SKM-1 treated with dmso at 0.1 percent for 144 hours (cell line): ENCODE measurements at regions not wholly inside any gene's neighbourhood (a gene's known extent, or its start where the extent isn't known, plus 50 kb on each side); places are given as distances from the start of the nearest gene placed in this dataset.
"Not testable (repeated sequence)": the region's sequence is repeated elsewhere in the genome, so short reads cannot be mapped to it uniquely, and the experiment has no call there.

Source experiments
- DNase-seq: peaks from one replicate; lab custom pipeline; 2025; ENCODE audit not compliant: unreplicated experiment; lab: John Stamatoyannopoulos, UW

GRCh38 chr6:33896391-33897188 lies 92.8 kb upstream of the MLN start:
- no peak for DNase-seq

DNA sequence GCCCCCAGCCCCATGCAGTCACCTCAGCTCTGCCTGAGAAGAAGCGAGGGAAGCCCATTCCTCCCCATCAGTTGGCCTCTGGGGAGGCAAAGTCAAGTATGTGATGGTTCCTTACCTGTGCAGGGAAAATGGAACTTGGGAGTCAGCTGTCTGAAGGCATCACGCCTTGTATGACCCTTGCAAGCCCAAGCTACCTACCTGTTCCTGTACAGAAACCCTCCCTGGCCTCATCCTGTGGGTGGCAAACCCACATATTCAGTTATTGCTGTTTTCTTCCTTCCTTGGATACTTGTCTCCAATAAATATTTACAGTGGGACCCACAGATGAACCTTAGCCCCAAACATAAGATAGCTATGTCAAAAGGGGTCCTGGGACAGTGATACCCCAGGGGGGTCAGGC lies 92.2 kb upstream of the MLN start:
- DNase-seq = no peak

DNA sequence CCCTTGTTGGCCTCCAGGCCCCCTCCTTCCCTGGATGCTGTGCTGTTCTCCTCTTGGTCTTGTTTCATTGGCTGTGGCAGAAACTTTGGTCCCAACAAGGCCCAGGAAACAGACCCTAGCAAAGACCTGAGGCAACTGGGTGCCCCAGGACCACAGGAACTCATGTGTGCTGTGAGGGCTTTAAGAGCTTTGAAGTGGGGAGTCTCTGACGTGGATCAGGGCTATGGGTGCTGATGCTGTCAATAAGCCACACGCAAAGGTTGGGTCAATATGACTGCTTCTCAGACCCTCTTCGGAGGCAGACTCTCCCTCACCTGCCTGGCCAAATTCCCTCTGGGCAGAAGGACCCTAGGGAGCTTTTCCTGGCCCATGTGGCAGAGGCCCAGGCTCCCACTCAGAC lies 91.5 kb upstream of the MLN start:
- DNase-seq = no peak

- no peak for DNase-seq
These were observed 90.6 kb upstream of the MLN start for GRCh38 chr6:33894438-33894837.

GRCh38 chr6:33892581-33893346 lies 89.0 kb upstream of the MLN start:
- DNase-seq = no peak

GRCh38 chr6:33888664-33889200 lies 84.9 kb upstream of the MLN start:
- DNase-seq = no peak

DNA sequence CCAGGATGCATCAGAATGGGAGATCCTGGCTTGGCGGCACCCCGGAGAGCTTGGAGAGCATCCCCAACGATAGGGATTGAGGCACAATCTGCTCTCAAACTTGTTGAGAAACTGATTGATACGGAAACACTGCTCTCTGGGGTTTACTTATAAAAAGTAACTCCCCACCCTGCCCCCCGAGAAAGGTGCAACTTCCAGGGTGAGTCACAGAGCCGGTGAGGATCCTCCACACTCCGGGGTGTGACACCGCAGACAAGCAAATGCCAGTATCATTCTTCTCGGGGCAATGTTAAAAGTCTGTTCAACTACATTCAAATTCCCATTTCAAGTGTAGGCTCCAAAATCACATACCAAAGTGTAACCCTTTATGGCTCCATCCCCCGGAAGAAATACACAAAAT lies 84.4 kb upstream of the MLN start:
- no peak for DNase-seq

DNA sequence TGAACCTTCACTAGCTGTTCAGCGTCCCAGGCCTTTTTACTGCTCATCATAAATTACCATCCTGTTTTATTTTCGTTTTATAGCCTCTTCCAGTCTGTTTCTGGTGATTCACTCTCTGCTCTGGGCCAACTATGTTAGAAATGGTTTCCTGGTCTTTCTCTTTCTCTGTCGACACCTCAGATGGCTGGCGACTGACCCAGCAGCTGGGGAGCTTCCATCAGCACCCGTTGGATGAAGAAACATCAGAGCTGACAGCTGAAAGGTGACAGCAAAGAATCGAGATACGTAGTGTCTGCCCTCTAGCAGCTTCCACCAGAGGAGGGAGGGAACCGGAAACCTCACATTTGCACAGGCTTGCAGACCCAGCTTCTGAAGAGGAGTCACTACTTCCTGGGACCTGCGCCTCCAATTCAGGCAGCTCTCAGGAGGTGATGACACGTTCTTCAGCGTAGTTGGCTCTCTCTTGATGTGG lies 82.9 kb upstream of the MLN start:
- no peak for DNase-seq

DNA sequence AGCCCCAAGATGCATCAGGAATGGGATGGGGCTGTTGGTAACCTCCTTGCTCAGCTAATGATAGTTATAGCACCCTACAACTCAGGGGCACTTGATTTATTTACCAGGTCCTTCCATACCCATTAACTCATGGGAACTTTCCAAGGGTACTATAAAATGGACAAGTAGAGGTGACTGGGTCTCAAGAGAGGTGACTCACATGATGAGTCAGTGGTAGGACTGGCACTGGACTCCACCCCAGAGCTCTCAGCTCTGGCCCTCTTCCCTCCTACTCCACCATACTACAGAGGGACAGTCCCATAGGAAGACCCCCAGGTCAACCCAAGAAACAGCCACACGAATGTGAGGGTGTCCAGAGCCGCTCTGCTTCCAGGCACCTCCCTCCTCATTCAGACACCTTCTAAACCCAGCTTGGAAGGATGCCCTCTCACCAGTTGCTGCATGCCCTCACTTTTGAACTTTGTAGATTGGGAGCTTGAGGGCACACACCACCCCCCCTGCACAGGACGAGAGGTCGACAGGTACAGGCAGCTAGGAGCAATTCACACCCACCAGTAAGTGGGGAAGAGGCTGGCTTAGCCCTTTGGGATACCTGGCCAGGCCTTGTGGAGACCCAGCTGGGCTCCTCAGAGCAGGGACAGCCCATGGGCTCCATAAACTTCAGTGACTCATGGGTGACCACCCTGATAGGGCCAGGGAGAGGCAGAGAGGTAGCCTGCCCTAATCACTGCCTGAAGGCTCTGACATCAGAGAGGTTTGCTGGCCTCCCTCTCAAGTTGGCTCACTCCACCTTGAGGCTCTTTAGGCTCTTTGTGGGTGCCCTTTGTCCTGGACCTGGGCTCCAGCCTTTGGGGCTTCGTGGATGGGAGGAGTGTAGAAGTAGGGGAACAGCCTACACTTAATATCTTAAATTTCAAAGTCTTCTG lies 81.6 kb upstream of the MLN start:
- DNase-seq = no peak

DNA sequence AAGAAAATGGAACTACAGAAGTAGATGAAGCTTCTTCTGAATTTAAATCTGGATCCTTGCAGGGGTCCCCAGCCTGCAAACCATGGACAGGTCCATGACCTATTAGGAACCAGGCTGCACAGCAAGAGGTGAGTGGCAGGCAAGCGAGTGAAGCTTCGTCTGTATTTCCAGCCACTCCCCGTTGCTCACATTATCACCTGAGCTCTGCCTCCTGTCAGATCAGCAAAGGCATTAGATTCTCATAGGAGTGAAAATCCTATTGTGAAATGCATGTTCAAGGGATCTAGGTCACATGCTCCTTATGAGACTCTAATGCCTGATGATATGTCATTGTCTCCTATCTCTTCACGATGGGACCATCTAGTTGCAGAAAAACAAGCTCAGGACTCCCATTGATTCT lies 79.8 kb upstream of the MLN start:
- DNase-seq = not testable (repeated sequence)

- DNase-seq = no peak
These were observed 78.4 kb upstream of the MLN start for GRCh38 chr6:33882154-33882553.

GRCh38 chr6:33880766-33881165 lies 77.0 kb upstream of the MLN start:
- no peak for DNase-seq

DNA sequence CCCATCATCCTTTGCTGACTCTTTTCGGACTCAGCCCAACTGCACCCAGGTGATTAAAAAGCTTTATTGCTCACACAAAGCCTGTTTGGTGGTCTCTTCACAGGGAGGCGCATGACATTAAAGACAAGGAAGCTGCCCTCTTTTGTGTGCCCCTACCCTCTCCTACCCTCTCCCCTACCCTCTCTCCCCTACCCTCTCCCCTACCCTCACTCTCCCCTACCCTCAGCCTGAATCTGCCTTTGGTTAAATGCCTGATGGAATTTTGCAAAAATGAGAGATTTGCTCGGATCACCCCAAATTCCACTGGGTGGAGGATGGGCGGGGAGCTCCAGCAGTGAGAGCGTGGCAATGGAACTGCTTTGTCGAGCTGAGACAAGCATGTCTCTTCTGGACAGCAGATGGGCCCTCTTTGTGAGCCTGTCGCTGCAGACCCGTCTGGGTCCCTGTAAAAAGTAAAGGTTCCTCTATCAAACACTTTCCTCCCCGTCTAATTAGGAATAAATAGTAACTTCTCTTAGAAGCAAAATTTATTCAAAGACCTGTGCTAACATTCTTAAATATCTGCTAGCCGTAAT lies 76.4 kb upstream of the MLN start:
- DNase-seq = no peak

- DNase-seq = no peak
These were observed 74.8 kb upstream of the MLN start for GRCh38 chr6:33878562-33878961.

GRCh38 chr6:33877982-33878535 lies 74.3 kb upstream of the MLN start:
- DNase-seq = no peak

DNA sequence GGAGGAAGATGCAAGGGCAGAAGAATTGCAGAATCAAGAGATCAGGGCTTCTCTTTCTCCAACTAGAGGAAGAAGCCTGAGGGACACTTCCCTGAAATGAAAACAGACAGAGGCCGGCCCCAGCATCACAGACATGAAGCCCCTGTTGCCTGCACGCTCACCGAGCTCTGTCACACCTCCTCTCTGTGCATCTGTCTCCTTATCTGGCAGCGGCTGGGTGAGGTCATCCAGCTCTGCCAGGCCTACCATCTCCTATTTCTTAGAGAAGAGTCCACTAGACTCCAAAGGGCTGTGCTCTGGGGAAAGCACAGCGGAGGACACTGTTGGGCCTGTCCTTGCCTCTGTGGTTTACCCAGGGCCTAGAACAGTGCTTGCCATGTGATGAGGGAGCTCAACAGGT lies 71.9 kb upstream of the MLN start:
- no peak for DNase-seq

GRCh38 chr6:33875141-33875581 lies 71.4 kb upstream of the MLN start:
- no peak for DNase-seq

DNA sequence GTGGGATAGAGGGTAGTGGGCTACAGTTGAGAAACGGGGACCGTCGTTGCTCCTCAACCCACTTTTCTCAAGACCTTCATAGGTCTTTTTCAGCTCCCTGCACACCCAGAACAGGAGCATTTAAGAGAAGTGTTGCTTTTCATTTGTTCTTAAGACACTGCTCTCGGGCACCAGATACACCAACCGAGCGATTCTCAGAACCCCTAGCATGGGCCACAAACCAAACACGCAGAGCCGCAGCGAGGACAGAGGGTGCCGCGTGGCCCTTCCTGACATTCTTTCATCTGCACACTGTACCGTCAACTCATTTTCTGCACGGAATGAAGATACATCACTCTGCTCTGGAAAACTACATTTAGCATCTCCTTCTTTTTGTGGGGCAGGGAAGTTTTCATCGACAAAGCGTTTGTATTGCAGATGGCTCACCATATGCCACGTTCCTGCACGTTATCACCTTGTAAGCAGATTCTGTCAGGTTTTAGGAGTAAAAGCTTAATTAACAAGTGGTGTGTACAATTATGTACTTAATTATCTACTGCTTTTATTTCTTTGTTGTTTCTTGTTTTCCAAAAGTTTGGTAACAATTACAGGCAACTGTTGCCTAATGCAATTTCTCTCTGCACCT lies 70.4 kb upstream of the MLN start:
- no peak for DNase-seq

- no peak for DNase-seq
These were observed 69.0 kb upstream of the MLN start for GRCh38 chr6:33872761-33873160.
